ENCODE measurements at regions not wholly inside any gene's neighbourhood (a gene's known extent, or its start where the extent isn't known, plus 50 kb on each side); places are given as distances from the start of the nearest gene placed in this dataset.

DNA sequence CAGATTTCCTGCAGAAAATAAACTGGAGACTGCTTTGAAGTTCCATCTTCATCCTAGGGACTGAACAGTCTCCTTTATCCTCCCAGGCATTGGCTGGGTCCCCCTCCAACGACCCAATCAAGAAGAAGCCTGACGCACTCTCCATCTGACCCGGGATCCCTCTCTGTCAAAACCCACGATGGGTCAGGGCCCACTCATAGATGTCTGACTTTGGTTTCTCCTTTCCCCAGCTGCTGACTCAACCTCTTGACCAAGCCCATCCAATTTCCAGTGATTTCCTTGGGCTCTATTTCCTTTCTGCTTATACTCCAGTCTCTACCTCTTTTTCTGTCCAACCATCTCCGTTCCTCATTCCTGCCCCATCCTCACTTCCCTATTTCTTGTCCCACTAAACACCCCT, 189.7 kb downstream of the MIAT start:
- DNase-seq (ENCODE audit: low read depth), result no peak

DNA sequence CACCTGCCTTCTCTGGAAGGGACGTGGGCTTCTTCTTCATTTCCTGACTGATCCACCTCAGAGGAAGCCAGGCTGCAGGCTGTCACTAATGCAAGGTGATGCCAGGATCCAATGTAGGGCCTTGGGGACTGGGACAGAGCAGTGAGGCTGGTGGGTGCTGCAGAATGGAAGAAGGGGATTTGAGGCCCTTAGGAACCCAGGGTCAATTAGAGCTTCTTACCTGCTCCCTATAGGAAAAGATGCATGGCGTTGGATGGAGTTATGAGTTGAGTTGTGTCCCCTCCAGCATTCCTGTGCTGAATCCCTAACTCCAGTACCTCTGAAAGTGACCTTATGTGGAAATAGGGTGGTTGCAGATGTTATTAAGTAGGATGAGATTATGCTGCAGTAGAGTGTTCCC, 190.4 kb downstream of the MIAT start:
- DNase-seq (ENCODE audit: low read depth), result no peak

DNA sequence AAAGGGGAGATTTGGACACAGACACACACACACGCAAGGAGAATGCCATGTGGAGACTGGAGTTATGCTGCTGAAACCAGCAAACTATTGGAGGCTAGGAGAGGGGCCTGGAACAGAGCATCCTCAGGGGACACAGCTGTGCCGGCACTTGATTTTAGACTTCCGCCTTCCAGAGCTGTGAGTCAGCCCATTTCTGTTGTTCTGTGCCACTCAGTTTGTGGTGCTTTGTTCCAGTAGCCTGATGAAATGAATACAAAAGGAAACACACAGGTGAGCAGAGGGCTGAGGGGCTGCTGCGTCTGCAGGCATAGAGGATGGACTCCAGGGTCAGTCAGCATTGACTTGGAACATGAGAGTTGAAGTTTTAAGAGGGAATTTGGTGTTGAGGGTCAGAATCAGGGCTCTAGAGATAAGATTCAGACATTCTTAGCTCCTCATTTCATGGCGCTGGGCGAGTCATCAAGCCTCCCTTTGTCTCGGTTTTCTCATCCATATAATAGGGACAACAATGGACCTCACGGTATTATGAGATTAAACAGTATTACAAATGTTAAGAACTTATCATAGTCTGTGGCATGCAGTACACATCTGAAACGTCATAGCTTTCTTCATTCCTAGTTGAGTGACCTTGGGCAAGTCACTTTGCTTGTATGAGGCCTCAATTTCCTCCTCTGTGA, 191.0 kb downstream of the MIAT start:
- no peak for DNase-seq (ENCODE audit: low read depth)

DNA sequence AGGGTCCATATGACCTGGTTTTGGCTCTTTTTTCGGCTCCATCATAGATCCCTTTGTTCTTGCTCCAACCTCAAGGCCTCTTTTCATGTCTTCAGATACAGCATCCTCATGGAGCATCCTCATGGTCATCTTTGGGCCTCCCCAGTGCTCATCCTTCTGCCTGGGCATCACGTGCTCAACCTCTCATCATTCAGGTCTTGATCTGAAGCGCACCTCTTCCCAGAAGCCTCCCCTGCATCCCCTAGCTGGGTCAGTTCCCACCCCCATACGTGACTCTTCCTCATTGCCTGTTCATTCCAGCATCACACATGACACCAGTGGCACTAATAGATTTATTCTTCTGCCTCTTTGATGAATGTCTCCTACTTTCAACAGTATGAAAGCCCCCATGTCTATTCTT, 192.2 kb downstream of the MIAT start:
- DNase-seq (ENCODE audit: low read depth), result no peak

DNA sequence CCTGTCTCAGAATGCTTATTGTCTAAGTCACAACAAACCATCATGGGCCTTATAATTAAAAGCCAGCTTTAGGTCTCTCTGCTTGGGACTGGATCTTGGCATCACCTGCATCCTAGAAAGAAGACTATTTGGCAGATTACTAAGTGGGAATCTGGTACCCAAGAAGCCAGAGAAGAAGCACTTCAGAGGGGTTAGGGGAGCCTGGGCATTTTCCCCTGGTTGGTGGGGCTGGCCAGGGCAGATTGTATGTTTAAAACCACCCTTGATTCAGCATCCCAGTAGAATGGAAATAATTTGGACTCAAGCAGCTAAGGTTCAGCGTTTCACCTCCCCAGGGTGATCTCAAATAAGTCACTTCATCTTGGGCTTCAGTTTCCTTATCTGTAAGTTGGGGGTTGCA, 193.7 kb downstream of the MIAT start:
- no peak for DNase-seq (ENCODE audit: low read depth)

DNA sequence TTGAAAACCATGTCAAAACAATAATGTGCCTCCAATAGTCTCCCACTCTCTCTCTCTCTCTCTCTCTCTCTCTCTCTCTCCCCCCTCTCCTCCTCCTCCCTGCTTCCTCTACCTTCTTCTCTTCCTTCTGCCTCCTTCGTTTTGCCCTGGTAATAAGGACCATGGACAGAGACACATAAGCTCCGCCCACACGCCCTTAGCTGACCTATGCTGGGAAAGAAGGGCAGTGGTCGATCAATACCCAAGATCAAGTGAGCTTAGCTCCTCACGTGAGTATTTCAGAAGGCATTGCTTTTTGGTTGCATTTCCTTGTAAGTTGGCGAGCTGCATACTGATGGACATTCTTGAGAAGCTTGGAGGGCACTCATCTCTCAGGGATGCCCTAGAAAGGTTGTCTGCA, 194.8 kb downstream of the MIAT start:
- no peak for DNase-seq (ENCODE audit: low read depth)

DNA sequence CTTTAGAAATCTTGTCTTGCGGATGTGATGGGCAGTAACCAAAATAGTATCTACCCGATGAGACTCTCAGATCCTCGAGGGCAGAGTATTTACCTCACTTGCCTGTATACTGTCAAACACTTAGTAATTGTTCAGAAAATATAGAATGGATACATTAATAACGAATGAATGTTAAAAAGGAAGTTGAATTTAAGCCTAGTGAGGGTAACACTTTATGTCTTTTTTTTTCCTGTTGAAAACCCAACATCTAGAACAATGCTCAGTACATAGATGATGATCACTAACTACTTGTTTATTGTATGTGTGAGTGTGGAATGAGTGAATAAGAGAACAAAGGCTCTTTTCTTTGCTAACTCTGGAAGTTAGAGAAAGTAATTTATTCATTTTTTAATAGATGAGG, 195.7 kb downstream of the MIAT start:
- no peak for DNase-seq (ENCODE audit: low read depth)

DNA sequence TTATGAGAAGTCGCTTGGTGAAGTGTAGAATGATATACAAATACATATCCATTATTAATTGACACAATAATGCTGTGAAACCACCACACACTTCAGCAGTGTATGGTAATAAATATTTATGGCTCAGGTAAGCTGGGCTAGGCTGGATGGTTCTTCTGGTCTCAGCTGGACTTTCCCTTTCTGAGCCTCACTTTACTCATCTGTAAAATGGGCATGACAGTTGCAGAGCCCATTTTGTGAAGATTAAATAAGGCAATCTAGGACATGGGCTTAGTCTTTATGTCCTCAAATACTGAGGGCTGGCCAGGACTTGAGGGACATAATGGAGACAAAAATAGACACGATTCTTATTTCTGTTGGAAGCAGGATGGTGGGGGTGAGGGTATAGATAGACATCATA, 196.1 kb downstream of the MIAT start:
- no peak for DNase-seq (ENCODE audit: low read depth)

DNA sequence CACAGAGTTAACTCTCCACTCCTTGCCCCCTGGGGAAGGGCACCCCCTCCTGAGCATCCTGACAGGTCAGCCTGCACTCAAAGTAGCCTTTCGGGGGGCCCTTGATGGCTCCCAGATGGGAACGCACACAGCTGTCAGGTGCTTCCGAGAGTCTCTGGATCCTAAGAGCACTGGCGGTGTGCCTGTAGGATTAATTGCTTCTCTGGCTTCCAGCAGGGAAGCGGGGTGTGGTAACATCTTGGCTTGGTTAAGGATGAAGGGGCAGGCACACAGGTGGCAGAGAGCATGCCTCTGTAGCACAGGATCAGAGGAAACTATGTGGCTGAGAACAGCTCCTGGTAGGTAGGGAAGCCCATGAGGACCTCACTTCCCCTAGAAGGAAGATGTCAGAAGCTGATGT, 199.8 kb downstream of the MIAT start:
- DNase-seq (ENCODE audit: low read depth), result no peak

DNA sequence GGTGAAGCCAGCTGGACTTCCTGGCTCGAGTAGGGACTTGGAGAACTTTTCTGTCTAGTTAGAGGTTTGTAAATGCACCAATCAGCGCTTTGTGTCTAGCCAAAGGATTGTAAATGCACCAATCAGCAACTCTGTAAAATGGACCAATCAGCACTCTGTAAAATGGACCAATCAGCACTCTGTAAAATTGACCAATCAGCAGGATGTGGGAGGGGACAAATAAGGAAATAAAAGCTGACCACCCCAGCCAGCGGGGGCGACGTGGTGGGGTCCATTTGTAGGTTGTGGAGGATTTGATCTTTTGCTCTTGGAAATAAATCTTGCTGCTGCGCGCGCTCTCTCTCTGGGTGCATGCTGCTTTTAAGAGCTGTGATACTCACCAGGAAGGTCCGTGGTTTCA, 202.9 kb downstream of the MIAT start:
- DNase-seq (ENCODE audit: low read depth), result no peak

DNA sequence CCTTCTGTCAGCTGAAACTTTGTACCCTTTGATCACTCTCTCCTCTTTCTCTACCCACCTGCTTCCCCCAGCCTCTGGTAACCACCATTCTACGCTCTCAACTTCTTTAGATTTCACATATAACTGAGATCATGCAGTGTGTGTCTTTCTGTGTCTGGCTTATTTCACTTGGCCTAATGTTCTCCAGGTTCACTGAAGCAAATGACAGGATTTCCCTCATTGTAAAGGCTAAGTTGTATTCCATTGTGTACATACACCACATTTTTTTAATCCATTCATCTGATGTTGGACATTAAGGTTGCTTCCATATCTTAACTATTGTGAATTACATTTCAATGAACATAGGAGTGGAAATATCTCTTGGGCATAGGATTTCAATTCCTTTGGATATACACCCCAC, 207.6 kb downstream of the MIAT start:
- DNase-seq (ENCODE audit: low read depth), result no peak

DNA sequence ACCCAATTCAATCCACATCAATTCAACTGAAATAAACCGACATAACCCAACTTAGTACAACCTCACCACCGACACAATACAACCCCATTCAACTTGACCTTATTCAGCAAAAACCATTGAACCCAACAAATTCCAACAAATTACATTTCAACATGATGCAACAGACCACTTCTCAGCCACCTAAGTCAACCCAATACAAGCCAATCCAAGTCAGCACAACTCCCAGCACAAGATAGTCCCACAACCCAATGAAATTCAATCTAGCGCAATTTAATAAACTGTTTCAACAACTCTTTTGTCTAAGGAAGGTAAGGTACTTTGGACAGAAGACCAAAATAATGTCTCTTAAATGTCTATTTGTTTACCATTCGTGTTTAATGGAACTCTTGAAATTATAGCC, 226.0 kb downstream of the MIAT start:
- DNase-seq (ENCODE audit: low read depth), result no peak

DNA sequence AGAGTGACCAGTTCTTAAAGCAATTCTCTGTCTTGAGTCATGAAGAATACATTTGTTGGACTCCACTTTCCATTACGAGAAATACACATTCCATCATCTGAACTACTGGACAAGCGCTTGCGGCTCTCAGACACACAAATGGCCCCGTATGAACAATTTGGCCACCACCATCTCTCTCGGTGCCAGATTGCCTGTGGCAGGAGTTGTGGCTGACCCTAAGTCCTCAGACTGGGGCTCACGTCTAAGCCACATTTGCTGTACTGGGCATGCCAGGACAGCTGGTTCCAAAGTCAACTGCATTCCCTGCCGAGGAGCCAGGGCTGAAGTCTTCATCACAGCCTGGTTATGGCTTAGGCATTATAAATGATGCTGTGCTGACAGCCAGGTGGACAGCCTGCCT, 227.5 kb downstream of the MIAT start:
- peak; percentile 79 for DNase-seq (ENCODE audit: low read depth)

DNA sequence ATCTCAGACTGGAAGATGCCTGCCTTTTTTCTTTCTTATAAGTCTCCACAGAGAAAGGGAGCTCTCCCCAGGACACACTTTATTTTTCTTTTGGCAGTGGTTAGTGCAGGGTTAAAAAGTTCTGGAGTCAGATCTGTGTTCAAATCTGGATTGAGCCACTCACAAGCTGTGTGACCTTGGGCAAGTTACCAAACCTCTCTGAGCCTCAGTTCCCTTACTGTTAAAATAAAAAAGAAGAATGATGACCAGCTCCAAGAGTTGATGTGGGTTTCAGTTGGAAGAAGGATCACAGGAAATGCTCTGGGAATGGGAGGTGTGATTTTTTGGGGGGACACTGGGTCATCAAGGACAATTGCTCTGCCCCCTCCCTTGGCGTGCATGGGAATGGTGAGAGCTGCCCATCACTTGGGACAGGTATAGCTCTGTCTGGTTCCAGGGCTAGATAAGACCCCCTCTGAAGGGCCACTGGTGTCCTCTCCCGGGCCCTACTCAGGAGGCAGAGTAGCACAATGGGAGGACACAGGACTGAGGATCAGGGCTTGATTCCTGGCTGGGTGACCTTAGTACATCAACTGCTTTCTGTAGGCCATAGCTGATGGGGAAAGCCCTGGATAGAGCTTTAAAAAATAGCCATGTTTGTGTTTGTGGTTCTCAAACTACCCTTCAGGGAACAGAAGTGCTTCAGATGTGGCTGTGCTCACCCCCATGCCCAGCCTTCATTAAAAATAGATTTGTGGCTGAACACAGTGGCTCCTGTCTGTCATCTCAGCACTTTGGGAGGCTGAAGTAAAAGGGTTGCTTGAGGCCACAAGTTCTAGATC, 228.3 kb downstream of the MIAT start:
- DNase-seq (ENCODE audit: low read depth), result no peak

DNA sequence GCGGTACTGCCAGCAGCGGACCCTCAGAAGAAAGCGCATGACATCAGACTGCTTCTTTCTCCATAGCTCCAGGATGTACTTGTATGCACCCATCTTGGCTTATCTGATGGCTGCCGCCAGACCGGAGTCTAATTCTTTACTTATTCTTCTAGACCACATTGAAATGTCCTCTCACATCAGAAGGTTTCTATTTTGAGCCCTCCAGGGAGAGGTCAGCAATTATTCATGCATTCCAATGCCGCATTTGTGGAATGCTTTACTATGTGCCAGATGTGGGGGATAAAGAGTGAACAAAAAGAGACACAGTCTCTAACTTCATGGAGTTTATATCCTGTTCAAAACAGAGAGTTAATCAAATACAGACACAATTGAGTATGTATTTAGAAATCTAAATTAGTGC, 230.1 kb downstream of the MIAT start:
- DNase-seq (ENCODE audit: low read depth), result peak; percentile 95

DNA sequence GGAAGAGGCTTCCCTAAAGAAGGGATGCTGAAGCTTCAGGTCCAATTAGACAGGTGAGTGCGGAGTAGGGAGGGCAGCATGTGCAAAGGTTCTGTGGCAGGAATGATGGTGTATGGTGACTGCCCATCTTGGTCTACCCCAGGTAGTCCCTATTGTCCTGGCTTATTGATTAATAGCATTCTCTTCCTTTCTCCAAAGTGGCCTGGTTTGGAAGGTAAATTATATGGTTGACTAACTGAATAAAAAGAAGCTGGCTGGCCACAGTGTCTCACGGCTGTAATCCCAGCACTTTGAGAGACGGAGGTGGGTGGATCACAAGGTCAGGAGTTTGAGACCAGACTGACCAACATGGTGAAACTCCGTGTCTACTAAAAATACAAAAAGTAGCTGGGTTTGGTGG, 230.5 kb downstream of the MIAT start:
- DNase-seq (ENCODE audit: low read depth), result no peak

DNA sequence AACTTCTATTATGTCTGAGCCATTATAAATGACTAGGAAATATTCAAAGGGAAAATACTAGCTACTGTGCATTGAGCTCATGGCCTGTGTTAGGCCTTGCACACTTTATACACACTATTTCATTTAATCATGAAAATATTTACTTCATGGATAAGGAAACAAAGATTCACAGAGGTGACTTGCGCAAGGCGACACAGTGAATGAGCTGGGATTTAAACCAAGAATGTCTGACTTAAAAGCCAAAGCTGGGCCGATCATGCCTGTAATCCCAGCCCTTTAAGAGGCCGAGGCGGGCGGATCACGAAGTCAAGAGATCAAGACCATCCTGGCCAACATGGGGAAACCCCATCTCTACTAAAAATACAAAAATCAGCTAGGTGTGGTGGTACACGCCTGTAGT, 231.5 kb downstream of the MIAT start:
- peak; percentile 9 for DNase-seq (ENCODE audit: low read depth)

DNA sequence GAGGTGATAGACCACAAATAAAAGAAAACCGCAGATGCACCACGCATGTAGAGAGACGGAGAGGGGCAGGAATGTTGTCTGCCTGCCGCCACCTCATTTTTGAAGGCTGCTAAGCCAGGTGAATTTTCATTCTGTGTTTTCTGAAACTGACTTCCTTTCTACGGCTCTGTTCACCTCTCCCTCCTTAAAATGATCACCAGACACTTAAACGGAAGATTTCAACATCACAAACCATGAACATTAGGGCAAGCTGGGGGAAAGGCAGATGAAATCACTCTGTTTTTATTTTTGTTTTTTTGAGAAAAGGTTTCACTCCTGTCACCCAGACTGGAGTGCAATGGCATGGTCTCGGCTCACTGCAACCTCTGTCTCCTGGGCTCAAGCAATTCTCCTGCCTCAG, 232.4 kb downstream of the MIAT start:
- DNase-seq (ENCODE audit: low read depth), result peak; percentile 21

DNA sequence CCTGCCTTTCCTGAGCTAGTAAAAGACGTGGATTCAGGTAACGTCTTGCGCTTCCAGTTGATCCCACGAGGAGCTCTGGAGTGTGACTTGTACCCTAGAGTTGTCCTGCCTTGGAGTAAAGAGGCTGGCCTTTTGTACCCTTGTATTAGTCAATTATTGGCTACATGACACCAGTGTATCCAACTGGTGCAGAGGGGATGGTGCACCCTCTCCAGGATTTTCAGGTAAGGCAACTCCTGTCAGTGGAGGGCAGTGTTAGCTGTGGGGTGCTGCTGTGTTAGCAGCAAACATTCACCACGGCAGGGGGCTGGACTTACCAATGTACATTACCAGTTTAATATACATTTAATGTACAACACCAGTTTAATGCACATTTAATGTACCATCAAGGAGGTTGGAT, 233.5 kb downstream of the MIAT start:
- no peak for DNase-seq (ENCODE audit: low read depth)

DNA sequence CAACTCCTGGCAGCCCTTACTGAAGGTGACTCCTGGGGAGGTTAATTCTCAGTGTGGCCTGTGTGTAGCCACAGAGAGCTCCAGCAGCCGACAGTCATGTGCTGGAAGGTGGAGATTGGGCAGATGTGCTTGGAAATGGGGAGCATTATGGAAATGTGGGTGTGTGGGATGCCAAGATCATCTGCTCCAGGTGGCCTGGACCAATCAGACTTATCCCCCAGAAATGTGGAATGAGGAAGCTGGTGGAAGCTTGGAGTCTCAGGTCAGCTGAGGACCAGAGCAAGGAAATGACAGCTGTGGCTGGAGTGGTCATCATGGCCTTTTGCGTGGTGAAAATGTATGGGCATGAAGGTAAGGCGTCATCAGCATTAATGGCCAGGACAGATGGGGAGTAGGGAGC, 234.0 kb downstream of the MIAT start:
- peak; percentile 19 for DNase-seq (ENCODE audit: low read depth)

DNA sequence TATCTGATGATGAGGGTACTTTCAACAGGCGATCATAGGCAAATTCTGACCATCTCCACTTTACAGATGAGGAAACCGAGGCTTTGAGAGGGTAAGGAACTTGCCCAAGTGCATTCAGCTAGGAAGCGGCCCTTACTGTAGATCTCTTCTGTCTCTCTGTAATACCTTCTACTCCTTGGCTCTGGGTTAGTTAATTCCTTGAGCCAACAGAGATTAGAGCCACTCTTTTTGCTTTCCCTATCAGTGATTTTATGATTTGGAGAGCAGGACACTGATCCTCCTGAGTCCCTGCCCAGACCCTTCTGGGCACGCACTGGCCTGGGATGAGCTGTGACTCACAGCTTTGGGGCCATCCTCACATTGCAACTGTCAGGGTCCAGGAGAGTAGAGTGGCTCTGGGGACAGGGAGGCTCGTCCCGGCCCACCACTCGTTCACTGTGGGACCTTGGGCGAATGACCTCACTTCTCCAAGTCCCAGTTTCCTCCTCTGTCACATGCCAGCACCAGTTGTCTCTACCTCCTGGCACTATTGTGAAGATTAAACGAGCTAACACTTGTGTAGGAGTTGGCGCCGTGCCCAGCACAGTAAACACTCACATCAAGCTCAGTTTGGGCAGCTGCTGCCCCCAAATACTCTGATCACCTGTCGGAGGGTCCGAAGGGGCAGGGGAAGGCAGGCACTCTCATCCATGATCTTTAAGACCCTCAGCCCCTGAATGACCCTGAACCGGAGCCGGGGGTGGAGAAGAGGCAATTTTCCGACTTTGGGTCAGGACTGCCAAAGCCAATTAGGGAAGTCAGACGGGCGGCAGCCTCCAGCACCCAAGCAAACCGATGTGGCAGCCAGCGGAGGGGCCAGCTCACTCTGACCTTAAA, 235.0 kb downstream of the MIAT start:
- DNase-seq (ENCODE audit: low read depth), result peak; percentile 57

DNA sequence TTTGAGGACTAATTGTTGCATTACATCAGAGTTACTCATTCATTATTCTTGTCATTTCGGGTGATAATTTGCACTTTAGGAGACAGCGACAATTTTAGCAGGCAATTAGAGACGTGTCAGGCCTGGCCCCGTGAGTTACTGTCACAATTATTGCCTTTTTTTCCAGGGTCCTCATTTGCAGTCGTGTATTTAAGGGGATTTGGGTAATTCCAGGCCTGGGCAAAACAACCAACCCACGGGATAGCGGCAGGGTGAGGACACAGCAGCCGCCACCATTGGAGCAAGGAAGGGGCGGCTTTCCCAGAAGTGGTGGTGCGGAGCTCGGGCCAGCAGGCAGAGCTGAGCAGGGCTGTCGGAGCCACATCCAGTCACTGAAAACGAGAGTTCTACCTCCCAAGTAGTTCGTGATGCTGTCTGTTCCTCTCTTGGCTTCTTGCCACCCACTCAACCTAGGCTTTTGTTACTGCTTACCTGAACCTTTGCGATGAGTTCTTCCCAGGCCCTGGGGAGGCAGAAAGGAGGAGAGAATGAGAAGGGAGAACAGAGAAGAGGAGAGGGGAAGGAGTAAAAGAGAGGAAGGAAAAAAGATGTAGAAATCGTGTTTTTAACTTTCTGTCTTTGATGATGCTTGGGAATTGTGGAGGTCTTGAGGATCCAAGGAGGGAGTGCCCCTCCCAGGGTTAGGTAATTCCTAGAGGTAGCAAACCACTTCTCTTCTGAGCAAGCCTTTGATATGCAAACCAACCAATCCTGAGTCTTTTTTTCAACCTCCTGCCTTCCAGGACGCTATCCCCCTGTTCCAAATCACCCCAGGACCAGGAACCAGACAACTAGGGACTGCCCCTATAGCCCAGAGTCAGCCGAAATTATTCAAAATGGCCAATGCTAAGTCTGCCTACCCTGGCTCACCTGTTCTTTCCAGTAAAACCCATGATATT, 236.1 kb downstream of the MIAT start:
- no peak for DNase-seq (ENCODE audit: low read depth)

Data from EH (cell line).